ENCODE measurements at regions not wholly inside any gene's neighbourhood (a gene's known extent, or its start where the extent isn't known, plus 50 kb on each side); places are given as distances from the start of the nearest gene placed in this dataset.
"Not testable (repeated sequence)": the region's sequence is repeated elsewhere in the genome, so short reads cannot be mapped to it uniquely, and the experiment has no call there.

DNA sequence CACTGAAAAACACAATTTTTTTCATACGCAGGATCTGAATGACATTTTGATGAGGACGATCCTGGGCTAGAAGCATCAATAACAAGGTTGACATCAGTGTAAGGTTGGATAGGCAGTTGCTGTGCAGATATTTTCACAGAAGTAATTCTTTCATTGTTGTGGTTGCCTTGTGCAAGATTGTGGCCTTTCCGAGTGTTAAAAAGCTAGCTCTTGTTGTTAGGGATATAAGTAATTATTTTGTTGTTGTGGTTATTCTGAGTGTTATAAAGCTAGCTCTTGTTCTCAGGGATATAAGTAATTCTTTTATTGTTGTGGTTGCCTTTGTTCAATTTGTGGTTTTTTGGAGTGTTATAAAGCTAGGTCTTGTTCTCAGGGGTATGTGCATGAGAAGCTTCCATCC is 637.4 kb downstream of the TMEM121 start:
- H3K9me3 ChIP-seq (ENCODE audit: control insufficient read depth, low read length); H3K36me3 ChIP-seq (ENCODE audit: control insufficient read depth, insufficient read depth, low read length, severe bottlenecking); DNase-seq (ENCODE audit: low read depth); H3K27me3 ChIP-seq (replicated peaks; ENCODE audit: control insufficient read depth, insufficient read depth, low read length); H3K9ac ChIP-seq (ENCODE audit: low read length); H3K4me1 ChIP-seq (ENCODE audit: control insufficient read depth, insufficient read depth, low read length); H3K4me3 ChIP-seq (ENCODE audit: low read length): not testable (repeated sequence)

DNA sequence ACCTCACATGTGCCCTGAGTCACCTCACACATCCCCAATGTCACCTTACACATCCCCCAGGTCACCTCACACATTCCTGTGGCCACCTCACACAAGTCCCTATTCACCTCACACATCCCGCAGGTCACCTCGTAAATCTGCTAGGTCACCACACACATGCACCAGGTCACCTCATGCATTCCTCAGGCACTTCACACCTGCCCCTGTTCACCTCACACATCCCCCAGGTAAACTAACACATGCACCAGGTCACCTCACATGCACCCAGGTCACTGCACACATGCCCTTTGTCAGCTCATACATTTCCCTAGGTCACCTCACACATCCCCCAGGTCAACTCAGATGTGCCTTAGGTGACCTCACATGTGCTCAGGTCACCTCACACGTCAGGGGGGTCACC is 639.8 kb downstream of the TMEM121 start:
- H3K36me3 ChIP-seq (ENCODE audit: control insufficient read depth, insufficient read depth, low read length, severe bottlenecking): no peaks in the 10 kb centered on the region
- no peaks in the 10 kb centered on the region for H3K4me1 ChIP-seq (ENCODE audit: control insufficient read depth, insufficient read depth, low read length)
- no peak overlapping the region for H3K4me3 ChIP-seq (ENCODE audit: low read length)
- no peaks in the 10 kb centered on the region for H3K9me3 ChIP-seq (ENCODE audit: control insufficient read depth, low read length)
- H3K9ac ChIP-seq (ENCODE audit: low read length): no peak overlapping the region
- H3K27me3 ChIP-seq (replicated peaks; ENCODE audit: control insufficient read depth, insufficient read depth, low read length): peaks cover 2% of the 10 kb centered on the region
- no peak for DNase-seq (ENCODE audit: low read depth)

DNA sequence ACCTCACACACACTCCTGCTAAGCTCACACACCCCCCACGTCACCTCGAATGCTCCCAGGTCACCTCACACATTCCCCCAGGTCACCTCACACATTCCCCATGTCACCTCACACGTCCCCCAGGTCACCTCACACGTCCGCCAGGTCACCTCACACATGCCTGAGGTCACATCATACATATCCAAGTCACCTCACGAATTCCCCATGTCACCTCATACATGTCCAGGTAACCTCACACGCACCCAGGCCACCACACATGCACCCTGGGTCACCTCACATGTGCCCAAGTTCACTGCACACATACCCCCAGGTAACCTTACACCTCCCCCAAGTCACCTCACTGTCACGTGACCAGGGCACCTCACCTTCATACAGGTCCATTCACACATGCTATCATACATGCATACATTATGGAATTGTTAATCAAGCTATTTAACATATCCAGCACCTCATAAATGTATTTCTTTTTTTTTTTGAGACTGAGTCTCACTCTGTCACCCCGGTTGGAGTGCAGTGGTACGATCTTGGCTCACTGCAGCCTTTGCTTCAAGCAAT is 640.3 kb downstream of the TMEM121 start:
- H3K9me3 ChIP-seq (ENCODE audit: control insufficient read depth, low read length): no peaks in the 10 kb centered on the region
- H3K36me3 ChIP-seq (ENCODE audit: control insufficient read depth, insufficient read depth, low read length, severe bottlenecking): no peaks in the 10 kb centered on the region
- no peaks in the 10 kb centered on the region for H3K4me1 ChIP-seq (ENCODE audit: control insufficient read depth, insufficient read depth, low read length)
- H3K9ac ChIP-seq (ENCODE audit: low read length): no peak overlapping the region
- no peak for DNase-seq (ENCODE audit: low read depth)
- H3K4me3 ChIP-seq (ENCODE audit: low read length): no peak overlapping the region
- peaks cover 2% of the 10 kb centered on the region for H3K27me3 ChIP-seq (replicated peaks; ENCODE audit: control insufficient read depth, insufficient read depth, low read length)

DNA sequence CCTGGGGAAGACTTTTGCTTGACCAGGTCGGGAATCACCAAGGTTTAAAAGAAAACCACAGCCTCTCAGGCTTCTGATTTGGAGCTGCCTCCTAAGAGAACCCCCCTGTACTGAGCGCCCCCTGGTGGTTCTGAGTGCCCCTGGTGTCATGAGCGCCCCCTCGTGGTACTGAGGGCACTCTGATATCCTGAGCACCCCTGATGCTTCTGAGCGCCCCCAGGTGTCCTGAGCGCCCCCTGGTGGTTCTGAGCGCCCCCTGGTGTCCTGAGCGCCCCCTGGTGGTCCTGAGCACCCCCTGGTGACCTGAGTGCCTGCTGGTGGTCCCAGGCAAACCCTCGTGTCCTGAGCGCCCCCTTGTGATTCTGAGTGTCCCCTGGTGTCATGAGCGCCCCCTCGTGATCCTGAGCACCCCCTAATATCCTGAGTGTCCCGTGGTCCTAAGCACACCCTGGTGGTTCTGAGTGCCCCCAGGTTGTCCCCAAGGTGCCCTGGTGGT is 643.8 kb downstream of the TMEM121 start:
- H3K9ac ChIP-seq (ENCODE audit: low read length); H3K4me1 ChIP-seq (ENCODE audit: control insufficient read depth, insufficient read depth, low read length); H3K9me3 ChIP-seq (ENCODE audit: control insufficient read depth, low read length); H3K27me3 ChIP-seq (replicated peaks; ENCODE audit: control insufficient read depth, insufficient read depth, low read length); H3K36me3 ChIP-seq (ENCODE audit: control insufficient read depth, insufficient read depth, low read length, severe bottlenecking); DNase-seq (ENCODE audit: low read depth); H3K4me3 ChIP-seq (ENCODE audit: low read length): not testable (repeated sequence)

DNA sequence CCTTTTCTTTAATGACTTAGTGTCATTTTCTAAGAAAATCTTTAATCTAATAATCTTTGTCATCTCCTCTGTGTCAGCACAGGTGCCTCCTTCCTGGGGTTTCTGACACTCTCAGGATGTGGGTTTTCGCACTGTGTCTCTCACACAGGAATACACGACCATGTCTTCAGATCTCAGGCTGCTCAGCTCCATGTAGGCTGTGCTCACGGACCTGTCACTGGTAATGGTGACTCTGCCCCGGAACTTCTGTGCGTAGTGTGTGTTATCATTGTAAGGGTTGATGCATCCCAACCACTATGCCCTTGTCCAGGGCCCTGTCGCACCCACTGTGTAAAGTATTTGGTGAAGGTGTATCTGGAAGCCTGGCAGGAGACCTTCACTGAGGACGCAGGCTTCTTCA is 647.8 kb downstream of the TMEM121 start:
- no peak for DNase-seq (ENCODE audit: low read depth)
- no peaks in the 10 kb centered on the region for H3K36me3 ChIP-seq (ENCODE audit: control insufficient read depth, insufficient read depth, low read length, severe bottlenecking)
- H3K4me3 ChIP-seq (ENCODE audit: low read length): no peak overlapping the region
- H3K9me3 ChIP-seq (ENCODE audit: control insufficient read depth, low read length): no peaks in the 10 kb centered on the region
- no peaks in the 10 kb centered on the region for H3K27me3 ChIP-seq (replicated peaks; ENCODE audit: control insufficient read depth, insufficient read depth, low read length)
- H3K4me1 ChIP-seq (ENCODE audit: control insufficient read depth, insufficient read depth, low read length): no peaks in the 10 kb centered on the region
- H3K9ac ChIP-seq (ENCODE audit: low read length): no peak overlapping the region

DNA sequence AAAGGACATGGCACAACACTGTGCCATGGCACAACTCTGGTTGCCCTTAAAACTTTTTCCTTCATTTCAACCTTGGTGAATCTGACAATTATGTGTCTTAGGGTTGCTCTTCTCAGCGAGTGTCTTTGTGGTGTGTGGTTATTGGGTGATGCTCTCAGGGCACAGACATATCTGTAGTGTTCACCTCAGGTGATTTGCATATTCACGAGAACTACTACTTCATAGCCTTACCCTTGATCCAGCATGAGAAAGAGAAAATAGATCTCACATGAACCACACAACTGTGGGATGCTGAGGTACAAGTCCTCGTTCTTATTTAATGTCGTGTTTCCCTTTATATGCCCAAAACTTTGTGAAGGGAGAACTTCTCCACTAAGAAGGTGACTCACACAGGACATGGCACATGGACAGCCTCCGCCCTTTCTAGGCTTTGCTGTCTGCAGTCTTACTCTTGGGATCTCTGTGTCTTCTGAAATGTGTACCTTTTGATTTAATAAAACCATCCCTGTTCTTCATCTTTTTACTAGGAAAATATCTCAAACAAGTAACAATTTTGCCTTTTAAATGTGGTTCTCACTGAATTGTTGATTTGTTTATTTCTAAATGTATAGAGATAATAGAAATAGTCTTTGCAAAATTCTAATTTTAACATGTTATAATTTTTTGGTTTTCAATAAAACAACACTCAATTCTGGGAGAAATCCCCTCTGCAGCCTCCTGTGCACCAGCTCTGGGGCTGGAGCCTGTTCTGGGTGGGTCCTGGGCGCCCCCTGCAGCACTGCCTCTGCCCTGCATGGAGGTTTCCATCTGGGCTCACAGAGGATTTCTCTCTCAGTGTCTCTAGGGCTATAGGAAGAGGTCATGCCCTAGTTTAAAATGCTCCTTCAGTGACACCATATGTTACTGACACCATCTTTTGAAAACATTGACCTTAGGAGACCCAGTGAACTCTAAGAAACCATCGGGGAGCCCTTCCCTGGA is 651.2 kb downstream of the TMEM121 start:
- H3K27me3 ChIP-seq (replicated peaks; ENCODE audit: control insufficient read depth, insufficient read depth, low read length); H3K9me3 ChIP-seq (ENCODE audit: control insufficient read depth, low read length); H3K36me3 ChIP-seq (ENCODE audit: control insufficient read depth, insufficient read depth, low read length, severe bottlenecking); H3K4me3 ChIP-seq (ENCODE audit: low read length); H3K4me1 ChIP-seq (ENCODE audit: control insufficient read depth, insufficient read depth, low read length); DNase-seq (ENCODE audit: low read depth); H3K9ac ChIP-seq (ENCODE audit: low read length): not testable (repeated sequence)

DNA sequence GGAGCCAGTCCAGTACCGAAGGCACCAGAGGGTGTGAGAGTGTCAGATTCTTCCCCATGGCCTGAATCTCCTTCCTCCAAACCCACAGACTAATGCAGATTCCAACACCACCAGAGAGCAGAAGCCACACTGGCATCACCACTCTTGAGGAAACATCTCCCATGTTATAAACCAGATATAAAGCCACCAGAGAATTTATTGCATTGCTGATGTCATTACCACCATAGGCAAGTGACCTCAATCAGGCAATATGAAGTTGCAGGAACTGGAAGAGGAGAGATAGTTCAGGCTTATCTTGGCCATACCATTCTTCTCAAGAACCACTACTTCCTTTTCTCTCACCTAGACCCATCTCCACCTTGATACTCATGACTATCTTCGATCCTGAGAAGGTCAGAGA is 653.4 kb downstream of the TMEM121 start:
- Histone ChIP-seq H3K4me1 (ENCODE audit: control insufficient read depth, insufficient read depth, low read length) (no peaks in the 10 kb centered on the region), H3K9ac (ENCODE audit: low read length) (no peak overlapping the region), H3K36me3 (ENCODE audit: control insufficient read depth, insufficient read depth, low read length, severe bottlenecking) (no peaks in the 10 kb centered on the region), H3K9me3 (ENCODE audit: control insufficient read depth, low read length) (no peaks in the 10 kb centered on the region), H3K4me3 (ENCODE audit: low read length) (no peak overlapping the region), H3K27me3 (replicated peaks; ENCODE audit: control insufficient read depth, insufficient read depth, low read length) (no peaks in the 10 kb centered on the region)
- no peak for DNase-seq (ENCODE audit: low read depth)

DNA sequence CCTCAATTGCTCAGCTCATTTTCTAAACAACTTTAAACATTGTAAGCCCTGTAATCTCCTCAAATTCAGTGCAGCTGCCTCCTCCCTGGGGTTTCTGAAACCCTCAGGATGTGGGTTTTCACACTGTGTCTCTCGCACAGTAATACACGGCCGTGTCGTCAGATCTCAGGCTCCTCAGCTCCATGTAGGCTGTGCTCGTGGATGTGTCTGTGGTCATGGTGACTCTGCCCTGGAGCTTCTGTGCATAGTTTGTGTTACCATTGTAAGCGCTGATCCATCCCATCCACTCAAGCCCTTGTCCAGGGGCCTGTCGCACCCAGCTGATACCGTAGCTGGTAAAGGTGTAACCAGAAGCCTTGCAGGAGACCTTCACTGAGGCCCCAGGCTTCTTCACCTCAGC is 658.4 kb downstream of the TMEM121 start:
- not testable (repeated sequence) for H3K4me1 ChIP-seq (ENCODE audit: control insufficient read depth, insufficient read depth, low read length); H3K4me3 ChIP-seq (ENCODE audit: low read length); H3K27me3 ChIP-seq (replicated peaks; ENCODE audit: control insufficient read depth, insufficient read depth, low read length); DNase-seq (ENCODE audit: low read depth); H3K9me3 ChIP-seq (ENCODE audit: control insufficient read depth, low read length); H3K36me3 ChIP-seq (ENCODE audit: control insufficient read depth, insufficient read depth, low read length, severe bottlenecking); H3K9ac ChIP-seq (ENCODE audit: low read length)

DNA sequence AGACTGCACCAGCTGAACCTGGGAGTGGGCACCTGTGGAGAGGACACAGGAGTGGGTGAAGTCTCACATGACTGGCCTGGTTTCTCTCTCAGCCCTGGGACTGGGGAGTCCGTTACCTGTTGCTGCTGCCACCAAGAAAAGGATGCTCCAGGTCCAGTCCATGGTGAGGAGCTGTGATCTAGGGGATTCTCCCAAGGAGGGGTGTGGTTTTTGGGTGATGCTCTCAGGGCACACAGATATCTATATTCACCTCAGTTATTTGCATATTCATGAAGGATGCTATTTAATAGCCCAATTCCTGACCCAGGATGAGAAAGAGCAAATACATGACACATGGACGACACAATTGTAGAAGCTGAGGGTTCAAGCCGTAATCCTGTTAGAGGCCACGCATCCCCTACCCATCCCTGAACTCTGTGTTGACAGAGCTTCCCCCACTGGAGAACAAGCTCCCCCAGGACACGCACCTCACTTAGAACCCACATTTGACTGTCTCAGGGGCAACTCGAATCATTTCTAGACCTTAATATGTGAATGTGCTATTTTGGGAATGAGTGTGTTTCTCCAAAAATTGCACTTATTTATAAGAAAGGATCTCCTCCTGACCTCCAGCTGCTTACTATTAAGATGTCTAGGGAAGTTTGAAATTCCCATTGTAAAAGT is 658.9 kb downstream of the TMEM121 start:
- not testable (repeated sequence) for H3K4me1 ChIP-seq (ENCODE audit: control insufficient read depth, insufficient read depth, low read length); H3K9me3 ChIP-seq (ENCODE audit: control insufficient read depth, low read length); H3K36me3 ChIP-seq (ENCODE audit: control insufficient read depth, insufficient read depth, low read length, severe bottlenecking); DNase-seq (ENCODE audit: low read depth); H3K9ac ChIP-seq (ENCODE audit: low read length); H3K4me3 ChIP-seq (ENCODE audit: low read length); H3K27me3 ChIP-seq (replicated peaks; ENCODE audit: control insufficient read depth, insufficient read depth, low read length)

DNA sequence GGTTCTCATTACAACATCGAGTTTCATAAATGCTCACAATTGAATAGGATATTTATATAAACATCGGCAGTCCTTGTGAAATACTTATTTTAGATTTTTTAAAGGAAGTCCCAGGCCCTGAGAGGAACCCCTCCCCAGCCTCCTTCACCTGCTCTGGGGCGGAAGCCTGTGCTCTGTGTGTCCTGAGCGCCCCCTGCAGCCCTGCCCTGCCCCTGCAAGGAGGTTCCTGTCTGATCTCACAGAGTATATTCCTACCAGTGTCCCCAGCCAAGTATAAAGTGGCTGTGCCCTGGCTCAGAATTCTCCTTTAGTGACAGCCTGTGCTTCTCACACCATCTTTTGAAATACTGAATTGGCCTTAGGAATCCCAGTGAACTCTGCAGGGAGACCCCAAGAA is 659.5 kb downstream of the TMEM121 start:
- DNase-seq (ENCODE audit: low read depth): no peak
- H3K36me3 ChIP-seq (ENCODE audit: control insufficient read depth, insufficient read depth, low read length, severe bottlenecking): no peaks in the 10 kb centered on the region
- no peaks in the 10 kb centered on the region for H3K4me1 ChIP-seq (ENCODE audit: control insufficient read depth, insufficient read depth, low read length)

DNA sequence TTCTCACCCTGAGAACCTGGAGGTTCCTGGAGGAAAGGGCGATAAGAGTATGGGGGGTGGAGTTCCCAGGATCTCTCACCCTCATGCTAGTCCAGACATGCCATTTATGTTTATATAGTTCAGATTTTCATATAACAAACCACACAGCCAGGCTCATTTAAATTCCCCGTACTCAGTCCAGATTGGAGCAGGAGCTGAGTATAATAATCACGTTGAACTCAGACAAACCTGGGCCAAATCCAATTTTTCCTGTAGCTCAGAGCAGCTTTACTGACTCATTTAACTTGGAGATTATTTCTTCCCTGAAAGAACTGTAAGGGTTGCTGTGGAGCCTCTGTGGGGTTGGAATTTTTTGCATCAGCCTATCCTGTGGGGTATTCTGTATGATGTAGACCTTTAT is 660.8 kb downstream of the TMEM121 start:
- Histone ChIP-seq H3K27me3 (replicated peaks; ENCODE audit: control insufficient read depth, insufficient read depth, low read length) (no peaks in the 10 kb centered on the region), H3K36me3 (ENCODE audit: control insufficient read depth, insufficient read depth, low read length, severe bottlenecking) (no peaks in the 10 kb centered on the region), H3K4me3 (ENCODE audit: low read length) (no peak overlapping the region), H3K9ac (ENCODE audit: low read length) (no peak overlapping the region), H3K4me1 (ENCODE audit: control insufficient read depth, insufficient read depth, low read length) (no peaks in the 10 kb centered on the region), H3K9me3 (ENCODE audit: control insufficient read depth, low read length) (no peaks in the 10 kb centered on the region)
- no peak for DNase-seq (ENCODE audit: low read depth)

More for the DNA sequence above, 659.5 kb downstream of the TMEM121 start:
- H3K9ac ChIP-seq (ENCODE audit: low read length): no peak overlapping the region
- no peaks in the 10 kb centered on the region for H3K9me3 ChIP-seq (ENCODE audit: control insufficient read depth, low read length)
- H3K27me3 ChIP-seq (replicated peaks; ENCODE audit: control insufficient read depth, insufficient read depth, low read length): no peaks in the 10 kb centered on the region
- no peak overlapping the region for H3K4me3 ChIP-seq (ENCODE audit: low read length)
